Endothelial cell of umbilical vein (primary cell): ENCODE measurements at regions not wholly inside any gene's neighbourhood (a gene's known extent, or its start where the extent isn't known, plus 50 kb on each side); places are given as distances from the start of the nearest gene placed in this dataset.

Experiments used
- BruUV-seq: library from RNA; stranded (reverse); fragments of 400-500 nt; replicated peaks from 2 replicates; lab custom pipeline; 2021; lab: Mats Ljungman, UMichigan
- CTCF ChIA-PET: fragments of 300-600, 350-600 bp; sonication (Branson Sonifier 250); formaldehyde crosslinking; loops from one replicate; lab custom pipeline; 2021; ENCODE audit warnings: antibody characterized with exemption, inconsistent platforms; lab: Charles Lee
- POLR2A ChIA-PET: fragments of 300-600, 350-600 bp; sonication (Branson Sonifier 250); formaldehyde crosslinking; loops from one replicate; lab custom pipeline; 2021; ENCODE audit warnings: antibody characterized with exemption, inconsistent platforms; lab: Charles Lee
- DNase-seq: peaks from one replicate; pipeline ENCODE4 v3.0.0-alpha.2; 2011; ENCODE audit warnings: low read depth, low spot score
- FAIRE-seq: peaks from 2 replicates; lab custom pipeline; 2011; peaks lifted over from hg19 to GRCh38; lab: Jason Lieb, UNC
- H2AFZ ChIP-seq: 2 replicates; pipeline ENCODE4 v1.6.0; 2012; ENCODE audit warnings: low read depth, low read length, control low read depth, inconsistent platforms
- H3K27ac ChIP-seq: 2 replicates; pipeline ENCODE4 v1.5.1; 2011; ENCODE audit warnings: low read depth, mild to moderate bottlenecking, control low read depth, low read length, moderate library complexity; ENCODE audit not compliant: insufficient read depth
- H3K27me3 ChIP-seq, 2 experiments: 2 replicates each; pipeline versions ENCODE4 v1.6.0 to v1.6.1; 2011; ENCODE audit warnings: low read length in 2 of 2, mixed read lengths in 1 of 2; ENCODE audit not compliant: control insufficient read depth in 2 of 2, insufficient read depth in 2 of 2
- H3K36me3 ChIP-seq, 2 experiments: 2 replicates in 1 of 2; 3 replicates in 1 of 2; pipeline ENCODE4 v1.5.1; 2011; ENCODE audit warnings: low read length in 2 of 2, mild to moderate bottlenecking in 1 of 2, moderate library complexity in 1 of 2; ENCODE audit not compliant: control insufficient read depth in 2 of 2, insufficient read depth in 2 of 2; ENCODE audit errors: extremely low read depth in 1 of 2
- H3K4me1 ChIP-seq: 3 replicates; pipeline ENCODE4 v1.5.1; 2011; ENCODE audit warnings: mild to moderate bottlenecking, low read length; ENCODE audit not compliant: control insufficient read depth, insufficient read depth; ENCODE audit errors: extremely low read depth
- H3K4me2 ChIP-seq: 2 replicates; pipeline ENCODE4 v1.6.1; 2011; ENCODE audit warnings: low read length, control low read depth, mixed read lengths; ENCODE audit not compliant: insufficient read depth
- H3K4me3 ChIP-seq, 3 experiments: fragments of 200-600 bp in 1 of 3; sonication (generic), shearing (Covaris generic) in 1 of 3; replicated peaks in 1 of 3; 2 replicates each; pipeline ENCODE4 v1.5.1; 2011 to 2016; ENCODE audit warnings: control low read depth in 3 of 3, low read length in 3 of 3, mild to moderate bottlenecking in 2 of 3, inconsistent platforms in 1 of 3, low read depth in 1 of 3, moderate library complexity in 1 of 3; ENCODE audit not compliant: insufficient read depth in 1 of 3
- H3K79me2 ChIP-seq: 2 replicates; pipeline ENCODE4 v1.6.0; 2012; ENCODE audit warnings: low read length, inconsistent platforms; ENCODE audit not compliant: control insufficient read depth, insufficient read depth
- H3K9ac ChIP-seq: replicated peaks from 2 replicates; pipeline ENCODE3; 2011; ENCODE audit warnings: low read length, control low read depth; ENCODE audit not compliant: insufficient read depth; ENCODE audit errors: extremely low read depth
- H3K9me1 ChIP-seq: replicated peaks from 3 replicates; pipeline ENCODE4 v1.6.0; 2011; ENCODE audit warnings: mild to moderate bottlenecking, low read length; ENCODE audit not compliant: control insufficient read depth, insufficient read depth; ENCODE audit errors: extremely low read depth
- H3K9me3 ChIP-seq: replicated peaks from 2 replicates; pipeline ENCODE4 v1.5.1; 2012; ENCODE audit warnings: low read length, inconsistent platforms; ENCODE audit not compliant: control insufficient read depth, insufficient read depth
- H4K20me1 ChIP-seq: replicated peaks from 2 replicates; pipeline ENCODE3; 2011; ENCODE audit warnings: mild to moderate bottlenecking, low read length; ENCODE audit not compliant: control insufficient read depth, insufficient read depth; ENCODE audit errors: extremely low read depth
- CTCF ChIP-seq, 2 donors: IDR thresholded peaks; 1 replicate in 1 of 2; 2 replicates in 1 of 2; pipeline ENCODE4 v1.5.1; 2011; ENCODE audit warnings: low read length in 2 of 2, mild to moderate bottlenecking in 2 of 2, moderate library complexity in 2 of 2, control low read depth in 1 of 2, inconsistent platforms in 1 of 2, low read depth in 1 of 2; ENCODE audit not compliant: insufficient read depth in 1 of 2; ENCODE audit errors: extremely low read depth in 1 of 2
- EZH2 ChIP-seq: IDR thresholded peaks from 2 replicates; pipeline ENCODE4 v1.6.1; 2012; ENCODE audit warnings: borderline replicate concordance, low read depth, mild to moderate bottlenecking, moderate library complexity, low read length, inconsistent platforms; ENCODE audit not compliant: severe bottlenecking
- FOS ChIP-seq: IDR thresholded peaks from 2 replicates; pipeline ENCODE4 v1.6.1; 2011; ENCODE audit warnings: mild to moderate bottlenecking, low read length, moderate library complexity, borderline replicate concordance; ENCODE audit not compliant: insufficient read depth
- GATA2 ChIP-seq: IDR thresholded peaks from 2 replicates; pipeline ENCODE4 v1.7.0; 2011; ENCODE audit warnings: low read depth, mild to moderate bottlenecking, moderate library complexity, mixed read lengths, low read length; ENCODE audit not compliant: insufficient read length, insufficient read depth
- JUN ChIP-seq: IDR thresholded peaks from 2 replicates; pipeline ENCODE4 v1.6.1; 2011; ENCODE audit warnings: borderline replicate concordance, low read depth; ENCODE audit not compliant: insufficient read length, insufficient read depth
- MAX ChIP-seq: IDR thresholded peaks from 2 replicates; pipeline ENCODE4 v1.6.1; 2011; ENCODE audit not compliant: insufficient read depth, insufficient read length
- MYC ChIP-seq: IDR thresholded peaks from one replicate; pipeline ENCODE4 v1.6.1; 2011; ENCODE audit warnings: mild to moderate bottlenecking, low read depth, low read length
- POLR2A ChIP-seq: IDR thresholded peaks from 2 replicates; pipeline ENCODE4 v1.6.1; 2012; ENCODE audit warnings: low read depth, mild to moderate bottlenecking, control low read depth, low read length
- POLR2AphosphoS5 ChIP-seq: IDR thresholded peaks from 2 replicates; pipeline ENCODE4 v1.6.1; 2012; ENCODE audit warnings: low read depth, mild to moderate bottlenecking, control low read depth, low read length, moderate library complexity; ENCODE audit not compliant: insufficient read depth
- dilution Hi-C: fragments of 300-500 bp; cut with MboI; formaldehyde crosslinking; loops from one replicate; pipeline ENCODE4 v1.15.0; 2019; ENCODE audit warnings: low sequenced_read_pairs; ENCODE audit not compliant: extremely low pct_ligation_motif_present
- intact Hi-C: fragments of 100-400 bp; cut with micrococcal nuclease; formaldehyde crosslinking; loops from one replicate; pipeline ENCODE4 v1.10.0; 2022

- Histone ChIP-seq H3K9me1 (no peaks in the 10 kb centered on the region), H3K9ac (no peak overlapping the region), H3K27me3 (peaks cover 12 to 17% of the 10 kb centered on the region in 2 experiments), H3K27ac (no peak overlapping the region), H3K9me3 (no peaks in the 10 kb centered on the region), H3K79me2 (no peaks in the 10 kb centered on the region), H4K20me1 (no peaks in the 10 kb centered on the region), H3K4me2 (no peak overlapping the region), H3K4me3 (no peak overlapping the region), H2AFZ (no peak overlapping the region), H3K4me1 (no peaks in the 10 kb centered on the region), H3K36me3 (no peaks in the 10 kb centered on the region)
- intact Hi-C loops (no loop called here), dilution Hi-C loops (no loop called here)
- CTCF ChIA-PET, result no interaction called here
- TF ChIP-seq CTCF (IDR thresholded peaks at IDR 0.05; ENCODE audit: extremely low read depth in 1 of 2, insufficient read depth in 1 of 2, low read depth in 1 of 2, low read length in 2 of 2) (no peak), POLR2AphosphoS5 (no peak), EZH2 (no peak), MYC (no peak)
- FAIRE-seq (no peak), DNase-seq (no peak)
- POLR2A ChIA-PET, result no interaction called here
- no TSS peak for BruUV-seq
Measured at GRCh38 chr6:33934731-33935270, 131.0 kb upstream of the MLN start.

- POLR2A ChIA-PET, result no interaction called here
- no peak overlapping the region for H3K4me2 ChIP-seq
- no peaks in the 10 kb centered on the region for H3K9me3 ChIP-seq
Measured at GRCh38 chr6:33933101-33933500, 129.3 kb upstream of the MLN start.

More at GRCh38 chr6:33933101-33933500, 129.3 kb upstream of the MLN start:
- intact Hi-C loops (no loop called here), dilution Hi-C loops (no loop called here)
- Histone ChIP-seq H3K27ac (no peak overlapping the region), H3K4me1 (no peaks in the 10 kb centered on the region), H3K27me3 (peaks cover 12 to 17% of the 10 kb centered on the region in 2 experiments), H4K20me1 (no peaks in the 10 kb centered on the region), H3K9me1 (no peaks in the 10 kb centered on the region), H3K9ac (no peak overlapping the region), H3K4me3 (no peak overlapping the region), H3K36me3 (no peaks in the 10 kb centered on the region), H3K79me2 (no peaks in the 10 kb centered on the region), H2AFZ (no peak overlapping the region)
- no peak for FAIRE-seq
- DNase-seq, result no peak
- TF ChIP-seq EZH2, result no peak
- no peak for TF ChIP-seq POLR2AphosphoS5
- no peak for TF ChIP-seq GATA2
- no peak for TF ChIP-seq FOS
- no peak for TF ChIP-seq CTCF (IDR thresholded peaks at IDR 0.05; ENCODE audit: extremely low read depth in 1 of 2, insufficient read depth in 1 of 2, low read depth in 1 of 2, low read length in 2 of 2)
- no peak for TF ChIP-seq MAX
- TF ChIP-seq MYC, result no peak
- TF ChIP-seq JUN, result no peak
- TF ChIP-seq POLR2A, result no peak
- CTCF ChIA-PET, result no interaction called here
- BruUV-seq, result no TSS peak
